ENCODE measurements at regions not wholly inside any gene's neighbourhood (a gene's known extent, or its start where the extent isn't known, plus 50 kb on each side); places are given as distances from the start of the nearest gene placed in this dataset.

DNA sequence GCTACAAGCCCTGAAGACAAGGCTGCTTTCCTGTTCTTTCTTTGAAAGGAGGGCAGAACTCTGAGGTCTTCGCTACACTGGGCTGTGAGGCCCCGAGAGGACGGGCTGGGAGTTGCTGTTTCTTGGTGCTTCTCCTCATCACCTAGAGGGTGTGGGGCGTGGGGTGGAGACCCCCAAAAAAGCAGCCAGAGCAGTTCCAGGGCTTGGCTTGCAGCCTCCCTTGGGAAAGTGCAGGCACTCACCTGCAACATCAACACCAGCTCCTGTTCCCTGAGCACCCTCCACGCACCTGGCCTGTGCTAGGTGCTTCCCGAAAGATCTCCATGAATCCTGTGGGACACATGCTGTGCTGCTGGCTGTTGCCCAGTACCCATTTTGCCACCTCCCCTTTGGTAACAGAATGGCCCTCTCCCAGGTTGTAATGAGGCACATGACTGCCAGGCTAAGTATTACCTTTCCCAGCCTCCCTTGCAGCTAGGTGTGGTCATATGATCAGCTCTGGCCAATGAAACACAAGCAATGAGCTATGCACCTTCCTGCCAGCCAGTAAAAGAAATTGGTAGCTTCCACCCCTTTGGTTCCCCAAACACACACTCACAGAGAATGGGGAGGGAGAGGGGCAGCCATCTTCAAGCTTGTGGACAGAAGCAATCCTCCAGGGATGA lies 146.0 kb downstream of the C9orf50 start:
- 81 to 97% methylated on average over 6 of the region's 6 CpGs for WGBS, 2 donors
- Histone ChIP-seq H3K4me1 (peaks cover 2 to 24% (median 12%) of the 10 kb centered on the region in 4 donors), H3K4me3 (no peak overlapping the region), H3K27ac (no peak overlapping the region), H3K9me3 (peaks cover 0 to 4% (median 0%) of the 10 kb centered on the region in 4 donors), H3K27me3 (no peaks in the 10 kb centered on the region), H3K36me3 (no peaks in the 10 kb centered on the region)
- ATAC-seq (ENCODE audit: low FRiP score in 2 of 2): no peak
- DNase-seq: no peak
- TF ChIP-seq POLR2AphosphoS5 (IDR thresholded peaks at IDR 0.05) (no peak), EP300 (IDR thresholded peaks at IDR 0.05) (no peak), POLR2A (IDR thresholded peaks at IDR 0.05) (no peak)
- TF ChIP-seq, protein P1, sequence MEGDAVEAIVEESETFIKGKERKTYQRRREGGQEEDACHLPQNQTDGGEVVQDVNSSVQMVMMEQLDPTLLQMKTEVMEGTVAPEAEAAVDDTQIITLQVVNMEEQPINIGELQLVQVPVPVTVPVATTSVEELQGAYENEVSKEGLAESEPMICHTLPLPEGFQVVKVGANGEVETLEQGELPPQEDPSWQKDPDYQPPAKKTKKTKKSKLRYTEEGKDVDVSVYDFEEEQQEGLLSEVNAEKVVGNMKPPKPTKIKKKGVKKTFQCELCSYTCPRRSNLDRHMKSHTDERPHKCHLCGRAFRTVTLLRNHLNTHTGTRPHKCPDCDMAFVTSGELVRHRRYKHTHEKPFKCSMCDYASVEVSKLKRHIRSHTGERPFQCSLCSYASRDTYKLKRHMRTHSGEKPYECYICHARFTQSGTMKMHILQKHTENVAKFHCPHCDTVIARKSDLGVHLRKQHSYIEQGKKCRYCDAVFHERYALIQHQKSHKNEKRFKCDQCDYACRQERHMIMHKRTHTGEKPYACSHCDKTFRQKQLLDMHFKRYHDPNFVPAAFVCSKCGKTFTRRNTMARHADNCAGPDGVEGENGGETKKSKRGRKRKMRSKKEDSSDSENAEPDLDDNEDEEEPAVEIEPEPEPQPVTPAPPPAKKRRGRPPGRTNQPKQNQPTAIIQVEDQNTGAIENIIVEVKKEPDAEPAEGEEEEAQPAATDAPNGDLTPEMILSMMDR (IDR thresholded peaks at IDR 0.05): no peak

DNA sequence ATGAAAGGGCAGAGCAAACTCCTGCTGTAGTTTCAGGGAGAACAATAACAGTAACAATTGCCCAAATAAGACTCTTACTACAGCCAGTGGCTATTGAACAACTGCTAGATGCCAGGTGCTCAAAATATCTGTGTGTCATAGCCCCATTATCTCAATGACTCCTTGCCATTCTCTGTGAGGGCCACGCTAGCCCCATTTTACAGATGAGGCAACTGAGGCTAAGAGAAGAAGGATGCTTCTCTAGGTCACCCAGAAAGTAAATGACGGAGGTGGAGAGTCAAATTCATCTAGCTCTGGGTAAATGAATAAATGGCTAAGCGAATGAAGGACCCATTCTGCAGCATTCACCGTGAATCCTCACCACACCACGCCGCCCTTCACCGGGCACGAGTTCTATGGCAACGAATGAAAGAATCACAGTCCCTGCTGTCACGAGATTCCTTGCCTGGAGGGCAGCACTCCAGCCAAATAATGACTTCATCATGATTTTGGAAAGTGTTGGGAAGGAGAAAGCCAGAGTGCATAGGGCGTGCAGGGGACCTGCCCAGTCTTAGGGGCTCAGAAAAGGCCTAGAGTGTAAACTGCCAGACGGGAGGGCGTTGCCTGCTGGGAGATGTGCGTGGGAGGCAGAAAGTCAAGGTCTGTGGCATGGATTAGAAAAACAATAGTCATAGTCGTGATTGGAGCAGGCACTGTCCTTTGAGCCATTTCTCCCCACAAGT lies 147.2 kb downstream of the C9orf50 start:
- 72 to 83% methylated on average over 15 of the region's 15 CpGs for WGBS, 2 donors
- H3K9me3 ChIP-seq: peaks cover 0 to 4% (median 0%) of the 10 kb centered on the region in 4 donors
- peaks cover 0 to 17% (median 4%) of the 10 kb centered on the region in 4 donors for H3K4me1 ChIP-seq
- H3K27ac ChIP-seq: no peak overlapping the region
- ATAC-seq (ENCODE audit: low FRiP score in 2 of 2) (peak in 1 of 2 donors; percentile 83), DNase-seq (no peak)
- H3K4me3 ChIP-seq: no peak overlapping the region
- H3K36me3 ChIP-seq: no peaks in the 10 kb centered on the region
- H3K27me3 ChIP-seq: no peaks in the 10 kb centered on the region
- no peak for TF ChIP-seq EP300 (IDR thresholded peaks at IDR 0.05)
- no peak for TF ChIP-seq POLR2AphosphoS5 (IDR thresholded peaks at IDR 0.05)
- TF ChIP-seq POLR2A (IDR thresholded peaks at IDR 0.05): no peak
- TF ChIP-seq, protein P1 (IDR thresholded peaks at IDR 0.05): no peak

DNA sequence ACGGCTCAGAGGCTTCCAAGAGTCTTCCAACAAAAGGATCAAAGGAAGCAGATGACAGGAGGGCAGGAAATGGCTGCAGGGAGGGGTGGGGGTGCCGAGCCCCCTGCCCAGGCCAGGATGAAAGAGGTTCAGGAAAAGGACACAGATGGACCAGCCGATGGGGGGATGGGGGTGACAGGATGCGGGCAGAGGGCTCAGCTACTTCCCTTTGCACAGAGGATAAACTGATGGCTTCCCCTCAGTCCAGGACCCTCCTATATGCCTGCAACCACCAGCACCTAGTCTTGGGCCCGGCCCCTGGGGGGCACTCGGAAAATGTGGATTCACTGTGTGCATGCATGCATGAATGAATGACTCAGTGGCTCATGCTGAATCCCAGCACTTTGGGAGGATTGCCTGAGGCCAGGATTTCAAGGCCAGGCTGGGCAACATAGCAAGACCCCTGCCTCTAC lies 148.2 kb downstream of the C9orf50 start:
- Histone ChIP-seq H3K27me3 (no peaks in the 10 kb centered on the region), H3K4me3 (no peak overlapping the region), H3K36me3 (no peaks in the 10 kb centered on the region), H3K27ac (no peak overlapping the region), H3K9me3 (peaks cover 0 to 4% (median 0%) of the 10 kb centered on the region in 4 donors), H3K4me1 (peaks cover 0 to 17% (median 4%) of the 10 kb centered on the region in 4 donors)
- no peak for TF ChIP-seq POLR2AphosphoS5 (IDR thresholded peaks at IDR 0.05)
- TF ChIP-seq, protein P1 (IDR thresholded peaks at IDR 0.05): no peak
- no peak for TF ChIP-seq POLR2A (IDR thresholded peaks at IDR 0.05)
- TF ChIP-seq EP300 (IDR thresholded peaks at IDR 0.05): no peak
- ATAC-seq (ENCODE audit: low FRiP score in 2 of 2) (no peak), DNase-seq (no peak)
- WGBS, 2 donors: 21 to 42% methylated on average over 6 of the region's 6 CpGs

DNA sequence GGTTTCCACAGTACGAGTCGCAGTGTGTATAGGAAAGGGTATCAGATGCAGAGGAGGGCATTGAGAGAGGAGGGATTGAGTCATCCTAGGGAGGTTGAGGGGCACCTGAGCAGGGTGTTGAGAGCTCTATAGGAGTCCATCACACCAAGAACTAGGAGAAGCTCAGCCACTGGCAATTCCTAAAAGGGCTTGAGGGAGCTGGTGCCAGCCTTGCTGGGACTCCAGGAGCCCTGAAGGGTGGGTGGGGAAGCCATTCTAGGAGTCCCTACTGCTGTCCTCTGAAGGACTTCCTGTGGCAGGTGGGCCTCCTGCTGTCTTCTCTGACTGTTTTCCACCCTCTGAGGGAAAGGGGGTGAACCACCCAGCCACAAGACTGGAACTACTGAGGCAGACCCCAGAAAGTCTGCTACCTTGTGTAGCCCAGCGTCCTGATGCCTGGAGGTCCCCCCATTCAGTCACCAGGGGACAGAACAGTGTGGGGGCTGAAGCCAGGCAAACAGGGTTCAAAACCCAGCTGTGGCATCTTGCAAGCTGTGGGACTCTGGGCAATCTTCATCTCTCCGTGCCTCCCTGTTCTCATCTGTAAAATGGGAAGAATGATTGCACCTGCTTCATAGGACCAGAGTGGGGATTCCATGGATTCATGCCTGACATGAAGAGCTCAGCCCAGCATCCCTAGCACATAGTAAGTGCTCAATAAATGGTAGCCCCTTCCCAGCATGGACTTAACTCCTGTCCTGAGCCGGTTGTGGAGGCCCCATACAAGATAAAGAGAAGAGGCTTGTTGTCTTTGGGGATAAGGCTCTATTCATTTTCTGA lies 149.5 kb downstream of the C9orf50 start:
- TF ChIP-seq POLR2A (IDR thresholded peaks at IDR 0.05) (no peak), POLR2AphosphoS5 (IDR thresholded peaks at IDR 0.05) (no peak), EP300 (IDR thresholded peaks at IDR 0.05) (no peak)
- TF ChIP-seq, protein P1 (IDR thresholded peaks at IDR 0.05): no peak
- 85 to 90% methylated on average over 4 to 5 of the region's 5 CpGs for WGBS, 2 donors

More for the DNA sequence above, 149.5 kb downstream of the C9orf50 start:
- Histone ChIP-seq H3K4me1 (peaks cover 0 to 17% (median 4%) of the 10 kb centered on the region in 4 donors), H3K36me3 (no peaks in the 10 kb centered on the region), H3K9me3 (peaks cover 0 to 4% (median 0%) of the 10 kb centered on the region in 4 donors), H3K4me3 (no peak overlapping the region), H3K27ac (no peak overlapping the region), H3K27me3 (no peaks in the 10 kb centered on the region)
- no peak for DNase-seq
- no peak for ATAC-seq (ENCODE audit: low FRiP score in 2 of 2)
